Fibroblast of lung (primary cell): ENCODE measurements at regions not wholly inside any gene's neighbourhood (a gene's known extent, or its start where the extent isn't known, plus 50 kb on each side); places are given as distances from the start of the nearest gene placed in this dataset.

ENCODE experiments used
- DNase-seq, 2 donors: peaks; one replicate each; pipeline versions ENCODE4 v3.0.0 to v3.0.0-alpha.2; 2010; ENCODE audit warnings: low read depth in 2 of 2
- H2AFZ ChIP-seq: 2 replicates; pipeline ENCODE4 v1.5.1; 2012; ENCODE audit warnings: low read length, control low read depth, inconsistent platforms
- H3K27ac ChIP-seq: 2 replicates; pipeline ENCODE4 v1.5.1; 2011; ENCODE audit warnings: low read length, control low read depth; ENCODE audit not compliant: insufficient read depth
- H3K27me3 ChIP-seq: 2 replicates; pipeline ENCODE4 v1.5.1; 2011; ENCODE audit warnings: mild to moderate bottlenecking, low read length; ENCODE audit not compliant: control insufficient read depth, insufficient read depth
- H3K36me3 ChIP-seq: 2 replicates; pipeline ENCODE4 v1.5.1; 2011; ENCODE audit warnings: low read length; ENCODE audit not compliant: control insufficient read depth, insufficient read depth
- H3K4me1 ChIP-seq: 2 replicates; pipeline ENCODE4 v1.5.1; 2011; ENCODE audit warnings: low read length; ENCODE audit not compliant: control insufficient read depth, insufficient read depth; ENCODE audit errors: extremely low read depth
- H3K4me2 ChIP-seq: 2 replicates; pipeline ENCODE4 v1.5.1; 2011; ENCODE audit warnings: low read length, control low read depth; ENCODE audit not compliant: insufficient read depth; ENCODE audit errors: extremely low read depth
- H3K4me3 ChIP-seq, 4 experiments: fragments of 200-600 bp in 1 of 4; sonication (generic) in 1 of 4; replicated peaks in 1 of 4; 2 replicates each; pipeline ENCODE4 v1.5.1; 2011 to 2016; ENCODE audit warnings: low read length in 4 of 4, low read depth in 3 of 4, mild to moderate bottlenecking in 3 of 4, control low read depth in 2 of 4, inconsistent platforms in 1 of 4, mixed read lengths in 1 of 4; ENCODE audit not compliant: insufficient read depth in 1 of 4; ENCODE audit errors: control extremely low read depth in 1 of 4
- H3K79me2 ChIP-seq: 2 replicates; pipeline ENCODE4 v1.5.1; 2012; ENCODE audit warnings: mild to moderate bottlenecking, low read length, inconsistent platforms; ENCODE audit not compliant: control insufficient read depth, insufficient read depth
- H3K9ac ChIP-seq: 2 replicates; pipeline ENCODE4 v1.5.1; 2011; ENCODE audit warnings: mild to moderate bottlenecking, low read length, control low read depth; ENCODE audit not compliant: insufficient read depth
- H3K9me3 ChIP-seq: 2 replicates; pipeline ENCODE4 v1.5.1; 2012; ENCODE audit warnings: low read depth, low read length; ENCODE audit not compliant: control insufficient read depth, insufficient read depth
- H4K20me1 ChIP-seq: 2 replicates; pipeline ENCODE4 v1.5.1; 2011; ENCODE audit warnings: low read length; ENCODE audit not compliant: control insufficient read depth, insufficient read depth; ENCODE audit errors: extremely low read depth
- CTCF ChIP-seq, 2 donors: IDR thresholded peaks in 1 of 2; conservative IDR thresholded peaks in 1 of 2; 1 replicate in 1 of 2; 2 replicates in 1 of 2; pipeline ENCODE4 v1.5.1; 2011 to 2012; ENCODE audit warnings: low read length in 2 of 2, control low read depth in 1 of 2, inconsistent platforms in 1 of 2, low read depth in 1 of 2, mild to moderate bottlenecking in 1 of 2
- EZH2 ChIP-seq: IDR thresholded peaks from 2 replicates; pipeline ENCODE4 v1.5.1; 2012; ENCODE audit warnings: low read length, control low read depth, mild to moderate bottlenecking; ENCODE audit errors: missing control alignments

GRCh38 chr10:71005337-71006305 is 117.3 kb upstream of the PCBD1 start:
- Histone ChIP-seq H3K4me1 (no peaks in the 10 kb centered on the region), H3K9me3 (no peaks in the 10 kb centered on the region), H3K27me3 (peaks cover 5% of the 10 kb centered on the region), H3K4me2 (no peak overlapping the region), H3K9ac (no peak overlapping the region), H3K36me3 (no peaks in the 10 kb centered on the region), H3K27ac (no peak overlapping the region), H4K20me1 (no peaks in the 10 kb centered on the region), H3K4me3 (no peak overlapping the region), H2AFZ (no peak overlapping the region), H3K79me2 (no peaks in the 10 kb centered on the region)
- TF ChIP-seq CTCF (conservative IDR thresholded peaks at IDR 0.05 in 1 of 2, IDR thresholded peaks at IDR 0.05 in 1 of 2; ENCODE audit: low read depth in 1 of 2, low read length in 2 of 2) (no peak), EZH2 (no peak)
- DNase-seq = no peak

GRCh38 chr10:71006506-71006905 is 118.1 kb upstream of the PCBD1 start:
- no peak overlapping the region for H3K4me3 ChIP-seq
- H3K27me3 ChIP-seq = peaks cover 5% of the 10 kb centered on the region
- H4K20me1 ChIP-seq = no peaks in the 10 kb centered on the region
- H3K9me3 ChIP-seq = no peaks in the 10 kb centered on the region
- H3K4me2 ChIP-seq = no peak overlapping the region
- H3K9ac ChIP-seq = no peak overlapping the region
- H3K27ac ChIP-seq = no peak overlapping the region
- TF ChIP-seq EZH2 (no peak), CTCF (conservative IDR thresholded peaks at IDR 0.05 in 1 of 2, IDR thresholded peaks at IDR 0.05 in 1 of 2; ENCODE audit: low read depth in 1 of 2, low read length in 2 of 2) (no peak)
- no peaks in the 10 kb centered on the region for H3K4me1 ChIP-seq
- no peak overlapping the region for H2AFZ ChIP-seq
- no peak for DNase-seq
- H3K36me3 ChIP-seq = no peaks in the 10 kb centered on the region
- no peaks in the 10 kb centered on the region for H3K79me2 ChIP-seq

DNA sequence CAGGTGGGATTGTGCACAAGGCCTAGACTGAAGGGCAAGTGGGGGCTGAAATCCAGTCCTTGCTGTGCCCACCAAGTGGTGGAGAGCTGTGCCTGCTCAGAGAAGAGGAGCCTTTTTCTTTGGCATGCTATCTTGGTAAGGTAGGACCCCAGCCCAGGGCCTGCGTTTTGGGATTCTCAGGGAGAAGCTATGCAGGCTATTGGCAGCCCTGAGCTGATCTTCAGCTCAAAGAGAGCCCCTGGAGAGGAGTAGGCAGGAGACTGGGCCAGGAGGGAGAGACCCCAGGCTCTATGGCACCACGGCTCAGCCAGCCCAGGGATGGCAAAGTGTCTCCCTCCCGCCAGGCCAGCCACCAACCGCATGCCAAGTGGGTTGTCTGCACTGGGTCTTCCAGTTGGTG is 119.2 kb upstream of the PCBD1 start:
- TF ChIP-seq EZH2 (no peak), CTCF (conservative IDR thresholded peaks at IDR 0.05 in 1 of 2, IDR thresholded peaks at IDR 0.05 in 1 of 2; ENCODE audit: low read depth in 1 of 2, low read length in 2 of 2) (no peak)

More for the DNA sequence above, 119.2 kb upstream of the PCBD1 start:
- Histone ChIP-seq H3K36me3 (no peaks in the 10 kb centered on the region), H3K4me3 (no peak overlapping the region), H3K9me3 (no peaks in the 10 kb centered on the region), H3K4me1 (no peaks in the 10 kb centered on the region), H3K9ac (no peak overlapping the region), H3K27ac (no peak overlapping the region), H4K20me1 (no peaks in the 10 kb centered on the region), H2AFZ (no peak overlapping the region), H3K79me2 (no peaks in the 10 kb centered on the region), H3K27me3 (peaks cover 5% of the 10 kb centered on the region), H3K4me2 (no peak overlapping the region)
- DNase-seq = no peak
